8988T (cell line): ENCODE measurements at regions not wholly inside any gene's neighbourhood (a gene's known extent, or its start where the extent isn't known, plus 50 kb on each side); places are given as distances from the start of the nearest gene placed in this dataset.
"Not testable (repeated sequence)": the region's sequence is repeated elsewhere in the genome, so short reads cannot be mapped to it uniquely, and the experiment has no call there.

ENCODE experiments used
- DNase-seq: peaks from one replicate; pipeline ENCODE4 v3.0.0; 2011

- no peak for DNase-seq
These were observed 406.2 kb downstream of the LIG4 start for GRCh38 chr13:107809125-107809524.

- no peak for DNase-seq
These were observed 406.9 kb downstream of the LIG4 start for GRCh38 chr13:107808389-107808788.

- no peak for DNase-seq
These were observed 407.8 kb downstream of the LIG4 start for GRCh38 chr13:107807306-107808073.

DNA sequence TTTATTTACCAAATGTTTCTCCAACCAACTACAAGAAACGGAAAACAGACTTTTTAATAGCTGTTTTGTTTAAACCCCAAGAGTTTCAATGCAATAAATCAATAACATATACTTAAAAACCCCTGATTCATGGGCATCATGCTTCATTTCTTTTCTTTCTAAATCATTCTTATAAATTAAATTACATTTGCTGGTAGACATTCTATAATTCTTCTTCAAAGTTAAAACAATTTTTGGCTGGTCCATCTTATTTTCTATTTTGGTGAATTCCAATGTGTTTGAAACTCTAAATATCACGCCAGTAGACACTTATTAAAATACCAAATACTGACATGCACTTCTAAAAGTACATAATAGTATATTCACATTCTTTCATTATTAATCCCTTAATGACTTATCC lies 408.6 kb downstream of the LIG4 start:
- no peak for DNase-seq

DNA sequence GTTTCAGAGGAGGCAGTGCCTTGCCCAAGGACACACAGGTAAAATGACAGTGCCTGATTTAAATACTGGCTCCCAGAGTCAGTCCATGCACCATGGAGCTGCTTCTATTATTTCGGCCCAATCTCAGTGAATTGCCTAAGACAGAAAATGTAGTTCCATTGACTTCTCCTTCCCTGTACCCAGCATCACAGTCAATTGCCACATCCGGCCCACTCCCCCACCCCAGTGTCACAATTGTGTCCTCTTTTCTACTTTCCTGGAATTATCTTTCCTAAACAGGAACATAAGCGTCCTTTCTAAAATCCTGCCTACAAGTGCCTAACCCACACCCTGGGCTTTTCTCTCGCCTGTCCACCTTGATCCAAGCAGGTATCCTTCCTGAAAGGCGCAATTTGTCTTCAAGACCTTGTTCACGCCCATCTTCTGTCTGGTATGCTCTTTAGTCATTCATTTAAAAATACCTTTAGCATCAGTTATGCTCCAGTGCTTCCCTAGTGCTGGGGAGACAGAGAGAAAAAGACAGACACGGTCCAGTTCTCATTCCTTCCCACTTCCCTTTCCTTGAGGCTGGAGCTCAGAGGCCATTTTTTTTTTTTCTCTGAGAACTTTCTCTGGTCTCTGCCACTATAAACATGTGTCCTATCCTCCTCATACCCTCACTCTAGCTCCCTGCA lies 411.4 kb downstream of the LIG4 start:
- no peak for DNase-seq

- no peak for DNase-seq
These were observed 413.7 kb downstream of the LIG4 start for GRCh38 chr13:107801621-107802020.

- DNase-seq, result no peak
These were observed 416.3 kb downstream of the LIG4 start for GRCh38 chr13:107799001-107799400.

DNA sequence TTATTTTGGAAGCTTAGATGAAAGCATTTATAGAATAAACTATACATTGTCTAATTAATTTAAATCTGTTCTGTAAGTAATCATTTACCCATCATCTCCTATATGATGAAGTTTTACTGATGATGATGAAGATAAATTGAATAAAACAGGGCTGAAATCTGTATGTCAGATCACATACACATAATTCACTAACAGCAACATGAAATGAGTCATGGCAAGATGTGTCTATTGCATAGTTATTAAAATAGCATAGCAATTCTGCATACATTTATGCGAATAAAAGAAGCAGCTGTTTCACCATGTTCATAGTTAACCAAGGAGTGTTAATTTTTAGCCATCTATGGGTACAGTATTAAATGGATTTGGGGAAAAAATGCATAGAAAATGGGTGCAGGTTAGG lies 424.9 kb downstream of the LIG4 start:
- DNase-seq, result no peak

DNA sequence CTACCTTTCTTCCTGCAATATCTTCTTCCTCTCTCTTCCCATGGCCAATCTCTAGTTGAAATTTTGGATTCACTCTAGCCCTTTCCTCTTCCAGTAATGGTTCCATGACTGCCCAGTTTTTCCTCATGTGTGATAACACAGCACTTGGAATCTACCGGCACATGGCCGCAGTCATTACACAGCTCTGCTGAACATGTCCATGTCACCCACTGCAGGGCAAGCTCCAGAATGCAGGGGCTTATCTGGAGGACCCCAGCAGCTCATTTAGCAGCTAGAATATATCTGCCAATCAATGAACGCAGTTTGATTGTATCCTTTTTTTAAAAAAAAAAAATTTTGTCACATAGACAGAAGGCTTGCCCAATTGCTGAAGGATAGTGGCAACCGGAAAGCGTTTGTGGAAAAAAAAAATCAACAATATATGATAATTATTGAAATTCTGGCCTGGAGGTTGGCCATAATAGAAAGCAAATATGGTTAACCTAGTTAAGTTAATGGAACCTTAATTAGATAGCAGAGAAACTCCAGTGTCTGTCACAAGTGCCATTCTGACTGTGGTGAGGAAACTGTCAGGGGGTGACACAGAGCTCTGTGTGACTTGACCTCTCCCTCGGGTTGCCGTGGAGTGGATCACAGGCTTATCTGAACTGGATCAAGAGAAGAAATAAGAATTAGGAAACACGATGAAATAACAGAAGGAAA lies 426.7 kb downstream of the LIG4 start:
- no peak for DNase-seq

GRCh38 chr13:107782646-107783045 lies 432.7 kb downstream of the LIG4 start:
- not testable (repeated sequence) for DNase-seq

DNA sequence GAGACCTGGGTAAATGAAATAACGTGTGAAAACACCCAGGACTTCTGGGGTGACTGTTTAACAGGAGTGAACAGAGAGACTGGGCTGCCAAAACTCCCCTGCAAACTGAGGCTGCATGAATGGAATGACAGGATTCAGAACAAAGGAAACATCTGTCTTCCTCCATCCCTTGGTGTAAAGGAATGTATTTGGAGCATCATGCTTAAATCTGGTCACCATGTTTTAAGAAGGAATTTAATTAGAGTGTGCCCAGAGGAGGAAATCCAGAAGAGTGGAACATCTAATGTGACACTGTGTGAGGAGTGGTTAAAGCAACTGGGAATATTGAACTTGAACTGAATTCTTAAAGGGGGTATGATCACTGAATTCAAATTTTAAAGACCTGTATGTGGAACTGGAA lies 437.2 kb downstream of the LIG4 start:
- no peak for DNase-seq

DNA sequence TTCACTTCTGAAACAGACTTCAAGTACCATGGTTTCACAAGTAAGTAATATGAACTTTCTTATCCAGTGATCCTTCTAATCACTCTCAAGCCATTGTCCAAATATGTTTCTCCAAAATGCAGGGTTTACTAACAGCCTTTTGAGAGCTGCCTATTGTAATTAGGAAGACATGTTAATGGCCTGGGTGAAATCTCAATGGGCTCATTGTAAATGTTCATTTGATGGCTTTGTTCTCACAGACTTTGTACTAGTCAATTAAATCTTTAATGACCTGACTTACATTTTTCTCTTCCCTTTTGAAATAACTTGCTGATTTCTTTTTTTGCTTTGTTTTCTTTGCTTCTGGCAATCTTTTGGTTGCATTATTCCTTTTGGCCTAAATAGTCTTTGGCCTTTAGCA lies 444.8 kb downstream of the LIG4 start:
- DNase-seq, result no peak

DNA sequence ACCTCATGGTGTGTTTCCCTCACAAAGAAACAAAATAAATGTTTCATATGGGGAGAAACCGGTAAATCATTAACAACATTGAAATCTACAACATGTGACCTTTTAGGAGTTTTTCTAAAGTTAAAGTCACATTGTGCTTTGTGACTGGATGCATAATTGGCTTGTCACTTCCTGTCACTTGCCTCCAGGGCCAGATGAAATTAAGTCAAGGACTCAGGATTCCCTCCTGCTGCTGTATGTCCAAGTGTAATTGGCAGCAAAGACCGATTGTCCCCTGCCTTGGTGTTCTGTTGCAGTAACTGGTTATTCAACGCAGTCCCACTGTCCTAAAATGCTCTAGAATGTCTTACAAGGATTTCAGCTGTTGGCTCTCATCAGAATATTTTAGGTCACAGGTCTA lies 448.2 kb downstream of the LIG4 start:
- DNase-seq, result no peak

GRCh38 chr13:107765724-107766401 lies 449.5 kb downstream of the LIG4 start:
- DNase-seq, result no peak

GRCh38 chr13:107764046-107764445 lies 451.3 kb downstream of the LIG4 start:
- no peak for DNase-seq

GRCh38 chr13:107753748-107754147 lies 461.6 kb downstream of the LIG4 start:
- no peak for DNase-seq

DNA sequence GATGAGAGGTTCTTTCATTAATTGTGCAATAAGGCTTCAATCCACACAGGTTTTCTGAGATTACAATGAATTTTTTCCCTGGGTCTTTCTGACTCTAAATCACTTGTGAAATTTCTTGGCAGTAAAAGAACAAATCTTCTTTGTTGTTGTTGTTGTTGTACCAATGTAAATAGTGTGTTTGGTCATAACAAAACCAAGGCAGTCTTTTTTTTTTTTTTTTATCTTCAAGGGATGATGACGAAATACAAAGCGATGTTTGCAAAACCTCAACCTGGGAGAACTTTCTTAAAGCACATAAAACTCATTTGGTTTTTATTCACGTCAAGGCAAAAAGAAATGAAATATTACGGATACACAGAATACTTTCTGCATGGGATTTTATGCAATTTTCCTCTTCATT lies 462.0 kb downstream of the LIG4 start:
- no peak for DNase-seq

- no peak for DNase-seq
These were observed 471.4 kb downstream of the LIG4 start for GRCh38 chr13:107743983-107744382.

DNA sequence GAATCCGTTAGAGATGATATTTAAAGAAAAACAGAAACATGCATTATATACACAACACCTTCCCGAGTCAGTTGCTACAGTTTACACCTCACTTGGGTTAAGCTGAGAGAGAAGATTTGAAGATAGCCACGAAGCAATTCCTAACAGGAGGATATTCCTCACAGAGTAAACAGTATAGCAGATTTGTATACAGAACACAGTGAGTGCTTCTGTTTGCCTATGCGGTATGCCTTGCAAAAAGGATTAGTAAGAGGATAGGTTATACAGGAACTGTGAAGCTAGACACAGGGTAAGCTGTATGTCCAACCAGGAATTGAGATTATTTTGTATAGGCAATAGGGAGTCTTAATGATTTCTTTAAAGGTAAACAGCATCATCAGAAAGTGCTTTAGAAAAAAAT lies 471.8 kb downstream of the LIG4 start:
- no peak for DNase-seq

DNA sequence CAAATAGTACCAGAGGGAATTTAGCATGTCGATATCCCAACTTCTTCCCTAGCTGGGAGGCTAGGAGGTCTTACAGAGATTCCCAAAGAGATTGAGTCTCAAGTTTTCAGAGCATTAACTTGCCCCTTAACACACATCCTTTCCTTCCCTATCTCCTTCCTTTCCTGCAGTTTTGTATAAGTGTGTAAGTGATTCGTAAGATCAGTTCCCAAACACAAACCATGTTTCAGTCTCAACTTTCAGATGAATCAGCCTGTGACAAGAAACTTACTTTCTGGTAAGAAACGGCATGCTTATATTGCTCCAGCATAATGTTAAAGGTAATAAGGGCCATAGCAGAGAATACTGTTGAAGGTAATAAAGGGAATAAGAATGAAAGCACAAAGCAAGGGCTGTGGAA lies 472.2 kb downstream of the LIG4 start:
- no peak for DNase-seq

- no peak for DNase-seq
These were observed 472.8 kb downstream of the LIG4 start for GRCh38 chr13:107742544-107742943.

DNA sequence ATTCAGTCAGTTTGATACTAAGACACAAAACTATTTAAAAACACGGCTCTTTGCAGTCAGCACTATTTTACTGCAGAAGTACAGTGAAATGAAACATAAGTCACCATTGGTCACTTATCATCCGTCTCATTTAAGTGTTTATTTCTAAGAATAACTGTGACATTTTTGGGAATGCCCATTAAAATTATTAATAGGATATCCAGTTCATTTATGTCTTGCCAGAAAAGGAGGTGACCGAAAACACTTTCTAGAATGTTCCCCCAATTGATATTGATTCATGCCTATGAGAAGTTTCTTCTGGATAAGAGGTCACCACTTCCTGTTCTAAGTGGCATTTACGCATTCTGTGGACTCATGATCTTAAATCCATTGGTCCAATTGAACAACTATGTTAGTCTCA lies 477.3 kb downstream of the LIG4 start:
- DNase-seq, result no peak

DNA sequence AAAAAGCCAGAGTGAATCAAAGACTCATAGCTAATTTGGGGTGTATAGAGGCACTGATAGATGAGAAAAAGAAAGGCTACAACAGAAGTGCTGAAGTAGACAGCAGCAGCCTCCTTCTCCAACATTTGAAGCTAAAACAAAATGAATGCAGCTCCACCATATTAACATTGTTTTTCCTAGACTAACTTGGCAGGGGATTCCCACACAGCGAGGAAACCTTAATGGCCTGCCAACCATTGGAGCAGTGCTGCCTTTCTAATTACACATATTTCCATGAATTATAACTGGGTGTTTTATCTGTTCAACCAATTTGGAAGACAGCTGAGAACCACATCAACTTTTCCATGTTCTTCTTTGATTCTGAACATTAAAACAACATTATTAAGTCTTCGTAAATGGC lies 478.6 kb downstream of the LIG4 start:
- no peak for DNase-seq

GRCh38 chr13:107736170-107736569 lies 479.2 kb downstream of the LIG4 start:
- DNase-seq, result no peak
